ENCODE measurements at regions not wholly inside any gene's neighbourhood (a gene's known extent, or its start where the extent isn't known, plus 50 kb on each side); places are given as distances from the start of the nearest gene placed in this dataset.
A peak's percentile ranks its signal among the peaks of the same experiment; 100 is the strongest.

GRCh38 chr14:76551906-76552305 is 176.0 kb downstream of the ESRRB start:
- no peak for DNase-seq

GRCh38 chr14:76564471-76565422 is 188.8 kb downstream of the ESRRB start:
- no peak for DNase-seq

- no peak for DNase-seq
Measured at GRCh38 chr14:76566439-76566838, 190.5 kb downstream of the ESRRB start.

GRCh38 chr14:76574416-76575095 is 186.7 kb upstream of the VASH1 start:
- no peak for DNase-seq

- DNase-seq, result no peak
Measured at GRCh38 chr14:76575108-76575507, 186.2 kb upstream of the VASH1 start.

GRCh38 chr14:76576047-76576741 is 185.1 kb upstream of the VASH1 start:
- DNase-seq, result no peak

GRCh38 chr14:76577090-76577489 is 184.2 kb upstream of the VASH1 start:
- no peak for DNase-seq

GRCh38 chr14:76577837-76578236 is 183.4 kb upstream of the VASH1 start:
- no peak for DNase-seq

- no peak for DNase-seq
Measured at GRCh38 chr14:76580399-76580798, 180.9 kb upstream of the VASH1 start.

GRCh38 chr14:76580967-76581366 is 180.3 kb upstream of the VASH1 start:
- no peak for DNase-seq

- DNase-seq, result no peak
Measured at GRCh38 chr14:76581592-76581991, 179.7 kb upstream of the VASH1 start.

GRCh38 chr14:76582447-76582846 is 178.8 kb upstream of the VASH1 start:
- no peak for DNase-seq

- DNase-seq, result no peak
Measured at GRCh38 chr14:76583174-76583573, 178.1 kb upstream of the VASH1 start.

GRCh38 chr14:76583805-76584204 is 177.5 kb upstream of the VASH1 start:
- no peak for DNase-seq

GRCh38 chr14:76584271-76584702 is 177.0 kb upstream of the VASH1 start:
- peak; percentile 31 for DNase-seq

- DNase-seq, result no peak
Measured at GRCh38 chr14:76585616-76586015, 175.7 kb upstream of the VASH1 start.

- DNase-seq, result no peak
Measured at GRCh38 chr14:76589246-76589645, 172.0 kb upstream of the VASH1 start.

GRCh38 chr14:76591266-76591665 is 170.0 kb upstream of the VASH1 start:
- DNase-seq, result no peak

- no peak for DNase-seq
Measured at GRCh38 chr14:76595266-76595665, 166.0 kb upstream of the VASH1 start.

- no peak for DNase-seq
Measured at GRCh38 chr14:76597387-76597786, 163.9 kb upstream of the VASH1 start.

GRCh38 chr14:76599141-76599540 is 162.1 kb upstream of the VASH1 start:
- no peak for DNase-seq

- DNase-seq, result no peak
Measured at GRCh38 chr14:76599559-76600287, 161.5 kb upstream of the VASH1 start.

GRCh38 chr14:76603713-76604112 is 157.6 kb upstream of the VASH1 start:
- no peak for DNase-seq

Measured in right hindlimb (tissue), 1 donor.